Thyroid gland (tissue), 4 donors: ENCODE measurements at regions not wholly inside any gene's neighbourhood (a gene's known extent, or its start where the extent isn't known, plus 50 kb on each side); places are given as distances from the start of the nearest gene placed in this dataset.

Experiments
- DNase-seq, 2 donors: peaks; one replicate each; pipeline ENCODE4 v3.0.0-alpha.2; 2019
- H3K27ac ChIP-seq, 3 donors: fragments of 200-600 bp; sonication (generic); 1 replicate in 2 of 3; 2 replicates in 1 of 3; pipeline ENCODE4 v1.5.1; 2016 to 2019; ENCODE audit warnings: mild to moderate bottlenecking in 1 of 3, moderate library complexity in 1 of 3
- H3K27me3 ChIP-seq: fragments of 200-600 bp; sonication (generic); one replicate; pipeline ENCODE4 v1.5.1; 2019
- H3K36me3 ChIP-seq, 2 donors: fragments of 200-600 bp; sonication (generic); one replicate each; pipeline ENCODE4 v1.5.1; 2016 to 2019
- H3K4me1 ChIP-seq, 2 donors: fragments of 200-600 bp; sonication (generic); one replicate each; pipeline ENCODE4 v1.5.1; 2017 to 2019
- H3K4me3 ChIP-seq, 3 donors: fragments of 200-600 bp; sonication (generic); replicated peaks in 1 of 3; 1 replicate in 2 of 3; 2 replicates in 1 of 3; pipeline ENCODE4 v1.5.1; 2016; ENCODE audit warnings: mild to moderate bottlenecking in 1 of 3
- H3K9me3 ChIP-seq: fragments of 200-600 bp; sonication (generic); one replicate; pipeline ENCODE4 v1.5.1; 2017
- CTCF ChIP-seq, 6 experiments: fragments of 200-600 bp in 3 of 6; fragments of 450-650 bp in 3 of 6; sonication (generic) in 3 of 6; IDR thresholded peaks; one replicate each; pipeline ENCODE4 v1.5.1; 2016 to 2019; ENCODE audit warnings: antibody characterized with exemption in 6 of 6, mild to moderate bottlenecking in 2 of 6, inconsistent platforms in 1 of 6, moderate library complexity in 1 of 6
- POLR2A ChIP-seq, 2 donors: fragments of 450-650 bp; IDR thresholded peaks; one replicate each; pipeline ENCODE4 v1.6.1; 2017; ENCODE audit warnings: antibody characterized with exemption in 2 of 2, mild to moderate bottlenecking in 2 of 2, moderate library complexity in 1 of 2
- WGBS, 2 donors: methylation state at CpG; one replicate each; pipeline ENCODE4 v1.1.5; 2017; 5-methylcytosine and 5-hydroxymethylcytosine counted together
- intact Hi-C: fragments of 100-400 bp; cut with DNase I; formaldehyde crosslinking; loops from one replicate; pipeline ENCODE4 v1.15.1; 2023

- TF ChIP-seq POLR2A (IDR thresholded peaks at IDR 0.05) (no peak), CTCF (IDR thresholded peaks at IDR 0.05) (no peak)
- Histone ChIP-seq H3K27me3 (no peaks in the 10 kb centered on the region), H3K9me3 (no peaks in the 10 kb centered on the region), H3K36me3 (no peaks in the 10 kb centered on the region), H3K4me3 (no peak overlapping the region), H3K4me1 (no peaks in the 10 kb centered on the region), H3K27ac (no peak overlapping the region)
- intact Hi-C loops = no loop called here
- WGBS, 2 donors = 82 to 90% methylated on average over 2 of the region's 2 CpGs
- no peak for DNase-seq
Measured at GRCh38 chr9:107720501-107720900, 230.9 kb upstream of the KLF4 start.

- no peaks in the 10 kb centered on the region for H3K36me3 ChIP-seq
- no peak overlapping the region for H3K27ac ChIP-seq
- no peak overlapping the region for H3K4me3 ChIP-seq
- TF ChIP-seq CTCF (IDR thresholded peaks at IDR 0.05) = no peak
- no peak for TF ChIP-seq POLR2A (IDR thresholded peaks at IDR 0.05)
- H3K4me1 ChIP-seq = no peaks in the 10 kb centered on the region
- no peaks in the 10 kb centered on the region for H3K27me3 ChIP-seq
- intact Hi-C loops = no loop called here
- no peaks in the 10 kb centered on the region for H3K9me3 ChIP-seq
- no peak for DNase-seq
- WGBS, 2 donors = 93 to 96% methylated on average over 9 of the region's 9 CpGs
Measured at GRCh38 chr9:107717529-107718314, 228.2 kb upstream of the KLF4 start.

- no peak for TF ChIP-seq POLR2A (IDR thresholded peaks at IDR 0.05)
- no peak for TF ChIP-seq CTCF (IDR thresholded peaks at IDR 0.05)
- 70 to 77% methylated on average over 4 of the region's 4 CpGs for WGBS, 2 donors
- intact Hi-C loops = no loop called here
Measured at GRCh38 chr9:107715740-107716139, 226.2 kb upstream of the KLF4 start.

GRCh38 chr9:107713470-107713869, 223.9 kb upstream of the KLF4 start:
- intact Hi-C loops = no loop called here
- 83 to 84% methylated on average over 4 of the region's 4 CpGs for WGBS, 2 donors
- Histone ChIP-seq H3K27ac (no peak overlapping the region), H3K27me3 (no peaks in the 10 kb centered on the region), H3K4me3 (no peak overlapping the region), H3K4me1 (peaks cover 0 to 6% of the 10 kb centered on the region in 2 donors), H3K9me3 (no peaks in the 10 kb centered on the region), H3K36me3 (no peaks in the 10 kb centered on the region)
- no peak for DNase-seq
- TF ChIP-seq CTCF (IDR thresholded peaks at IDR 0.05) = no peak
- TF ChIP-seq POLR2A (IDR thresholded peaks at IDR 0.05) = no peak

More at GRCh38 chr9:107715740-107716139, 226.2 kb upstream of the KLF4 start:
- Histone ChIP-seq H3K9me3 (no peaks in the 10 kb centered on the region), H3K27me3 (no peaks in the 10 kb centered on the region), H3K27ac (no peak overlapping the region), H3K4me1 (peaks cover 0 to 6% of the 10 kb centered on the region in 2 donors), H3K36me3 (no peaks in the 10 kb centered on the region), H3K4me3 (no peak overlapping the region)
- no peak for DNase-seq

GRCh38 chr9:107712390-107712789, 222.8 kb upstream of the KLF4 start:
- no peak overlapping the region for H3K27ac ChIP-seq
- WGBS, 2 donors = 71 to 73% methylated on average over 3 of the region's 3 CpGs
- no peak for DNase-seq

More at GRCh38 chr9:107712390-107712789, 222.8 kb upstream of the KLF4 start:
- no peaks in the 10 kb centered on the region for H3K36me3 ChIP-seq
- TF ChIP-seq POLR2A (IDR thresholded peaks at IDR 0.05) (no peak), CTCF (IDR thresholded peaks at IDR 0.05) (no peak)
- intact Hi-C loops = no loop called here
- no peak overlapping the region for H3K4me3 ChIP-seq
- H3K9me3 ChIP-seq = no peaks in the 10 kb centered on the region
- H3K4me1 ChIP-seq = peaks cover 0 to 6% of the 10 kb centered on the region in 2 donors
- H3K27me3 ChIP-seq = no peaks in the 10 kb centered on the region
